ENCODE measurements at regions not wholly inside any gene's neighbourhood (a gene's known extent, or its start where the extent isn't known, plus 50 kb on each side); places are given as distances from the start of the nearest gene placed in this dataset.

- Histone ChIP-seq H3K79me2 (ENCODE audit: insufficient read depth, low read length) (no peaks in the 10 kb centered on the region), H3K9me3 (ENCODE audit: insufficient read depth, low read length) (no peaks in the 10 kb centered on the region), H3K4me3 (ENCODE audit: insufficient read depth, low read length, poor library complexity, severe bottlenecking) (no peak overlapping the region), H3K9me2 (replicated peaks; ENCODE audit: insufficient read depth, low read length) (no peaks in the 10 kb centered on the region), H3K27ac (ENCODE audit: low read depth, low read length) (no peak overlapping the region), H4K20me1 (ENCODE audit: low read depth, low read length) (no peaks in the 10 kb centered on the region), H3K36me3 (ENCODE audit: low read length) (no peaks in the 10 kb centered on the region), H3K27me3 (ENCODE audit: low read length) (no peaks in the 10 kb centered on the region), H3F3A (ENCODE audit: insufficient read depth) (no peaks in the 10 kb centered on the region), H3K4me2 (ENCODE audit: low read depth, low read length, poor library complexity, severe bottlenecking) (no peak overlapping the region), H3K9ac (ENCODE audit: low read length) (no peak overlapping the region), H2AFZ (ENCODE audit: low read depth, low read length, severe bottlenecking) (no peak overlapping the region)
- no peak for TF ChIP-seq EZH2phosphoT487 (conservative IDR thresholded peaks at IDR 0.05; ENCODE audit: low read length)
- TF ChIP-seq, protein P1, sequence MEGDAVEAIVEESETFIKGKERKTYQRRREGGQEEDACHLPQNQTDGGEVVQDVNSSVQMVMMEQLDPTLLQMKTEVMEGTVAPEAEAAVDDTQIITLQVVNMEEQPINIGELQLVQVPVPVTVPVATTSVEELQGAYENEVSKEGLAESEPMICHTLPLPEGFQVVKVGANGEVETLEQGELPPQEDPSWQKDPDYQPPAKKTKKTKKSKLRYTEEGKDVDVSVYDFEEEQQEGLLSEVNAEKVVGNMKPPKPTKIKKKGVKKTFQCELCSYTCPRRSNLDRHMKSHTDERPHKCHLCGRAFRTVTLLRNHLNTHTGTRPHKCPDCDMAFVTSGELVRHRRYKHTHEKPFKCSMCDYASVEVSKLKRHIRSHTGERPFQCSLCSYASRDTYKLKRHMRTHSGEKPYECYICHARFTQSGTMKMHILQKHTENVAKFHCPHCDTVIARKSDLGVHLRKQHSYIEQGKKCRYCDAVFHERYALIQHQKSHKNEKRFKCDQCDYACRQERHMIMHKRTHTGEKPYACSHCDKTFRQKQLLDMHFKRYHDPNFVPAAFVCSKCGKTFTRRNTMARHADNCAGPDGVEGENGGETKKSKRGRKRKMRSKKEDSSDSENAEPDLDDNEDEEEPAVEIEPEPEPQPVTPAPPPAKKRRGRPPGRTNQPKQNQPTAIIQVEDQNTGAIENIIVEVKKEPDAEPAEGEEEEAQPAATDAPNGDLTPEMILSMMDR (IDR thresholded peaks at IDR 0.05; ENCODE audit: insufficient read depth, low read length, poor library complexity, severe bottlenecking), result no peak
These were observed 293.5 kb downstream of the CENPW start for GRCh38 chr6:126633373-126633772.

DNA sequence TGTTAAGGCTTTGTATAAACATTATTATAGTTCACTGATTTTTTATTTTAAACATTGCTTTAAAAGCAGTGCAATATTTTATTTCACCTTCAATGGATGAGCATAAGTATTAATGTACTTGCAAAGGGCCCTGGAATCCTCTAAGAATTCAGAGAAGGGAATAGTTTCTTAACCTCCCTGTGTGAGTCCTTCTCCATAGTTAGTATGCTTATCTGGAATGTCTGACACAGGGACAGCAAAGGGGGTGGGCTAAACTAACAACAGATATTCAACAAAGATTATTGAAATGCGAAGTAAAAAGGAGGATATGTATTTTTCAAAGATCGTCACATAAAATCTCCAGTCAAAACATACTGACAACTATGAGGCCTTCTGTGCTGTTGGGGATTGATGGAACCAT lies 300.4 kb downstream of the CENPW start:
- TF ChIP-seq, protein P1 (IDR thresholded peaks at IDR 0.05; ENCODE audit: insufficient read depth, low read length, poor library complexity, severe bottlenecking), result no peak
- TF ChIP-seq EZH2phosphoT487 (conservative IDR thresholded peaks at IDR 0.05; ENCODE audit: low read length), result no peak
- Histone ChIP-seq H3K9me3 (ENCODE audit: insufficient read depth, low read length) (no peaks in the 10 kb centered on the region), H3K4me2 (ENCODE audit: low read depth, low read length, poor library complexity, severe bottlenecking) (no peak overlapping the region), H3K36me3 (ENCODE audit: low read length) (no peaks in the 10 kb centered on the region), H3K4me3 (ENCODE audit: insufficient read depth, low read length, poor library complexity, severe bottlenecking) (no peak overlapping the region), H3F3A (ENCODE audit: insufficient read depth) (no peaks in the 10 kb centered on the region), H3K79me2 (ENCODE audit: insufficient read depth, low read length) (no peaks in the 10 kb centered on the region), H3K9ac (ENCODE audit: low read length) (no peak overlapping the region), H3K27ac (ENCODE audit: low read depth, low read length) (no peak overlapping the region), H3K9me2 (replicated peaks; ENCODE audit: insufficient read depth, low read length) (no peaks in the 10 kb centered on the region), H3K27me3 (ENCODE audit: low read length) (no peaks in the 10 kb centered on the region), H4K20me1 (ENCODE audit: low read depth, low read length) (no peaks in the 10 kb centered on the region), H2AFZ (ENCODE audit: low read depth, low read length, severe bottlenecking) (no peak overlapping the region)

DNA sequence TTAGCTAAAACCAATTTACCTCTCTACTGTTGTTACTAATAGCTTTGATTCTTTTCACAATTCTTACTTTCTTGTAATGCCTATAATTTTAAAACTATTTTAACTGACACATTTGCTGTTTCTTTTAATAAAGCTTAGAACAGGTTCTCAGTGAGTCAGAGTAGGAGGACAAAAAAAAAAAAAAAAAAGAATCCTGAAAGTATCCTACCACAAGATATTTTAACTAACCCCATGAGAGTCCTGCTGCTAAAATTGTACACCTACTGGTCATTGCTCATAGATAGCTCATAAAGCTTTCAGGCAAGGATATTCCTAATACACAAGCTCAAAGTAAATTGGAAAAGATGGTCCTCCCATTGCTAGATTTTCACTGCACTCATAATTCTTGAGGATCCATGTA lies 301.0 kb downstream of the CENPW start:
- H3K9me2 ChIP-seq (replicated peaks; ENCODE audit: insufficient read depth, low read length), result no peaks in the 10 kb centered on the region
- H4K20me1 ChIP-seq (ENCODE audit: low read depth, low read length), result no peaks in the 10 kb centered on the region
- no peaks in the 10 kb centered on the region for H3K79me2 ChIP-seq (ENCODE audit: insufficient read depth, low read length)
- no peaks in the 10 kb centered on the region for H3F3A ChIP-seq (ENCODE audit: insufficient read depth)
- no peak overlapping the region for H3K4me3 ChIP-seq (ENCODE audit: insufficient read depth, low read length, poor library complexity, severe bottlenecking)
- H3K4me2 ChIP-seq (ENCODE audit: low read depth, low read length, poor library complexity, severe bottlenecking), result no peak overlapping the region
- H3K9me3 ChIP-seq (ENCODE audit: insufficient read depth, low read length), result no peaks in the 10 kb centered on the region
- no peaks in the 10 kb centered on the region for H3K27me3 ChIP-seq (ENCODE audit: low read length)
- TF ChIP-seq, protein P1 (IDR thresholded peaks at IDR 0.05; ENCODE audit: insufficient read depth, low read length, poor library complexity, severe bottlenecking), result no peak
- no peak for TF ChIP-seq EZH2phosphoT487 (conservative IDR thresholded peaks at IDR 0.05; ENCODE audit: low read length)
- H3K27ac ChIP-seq (ENCODE audit: low read depth, low read length), result no peak overlapping the region
- H2AFZ ChIP-seq (ENCODE audit: low read depth, low read length, severe bottlenecking), result no peak overlapping the region
- H3K9ac ChIP-seq (ENCODE audit: low read length), result no peak overlapping the region
- H3K36me3 ChIP-seq (ENCODE audit: low read length), result no peaks in the 10 kb centered on the region
